GM13977 (cell line): ENCODE measurements at regions not wholly inside any gene's neighbourhood (a gene's known extent, or its start where the extent isn't known, plus 50 kb on each side); places are given as distances from the start of the nearest gene placed in this dataset.
"Not testable (repeated sequence)": the region's sequence is repeated elsewhere in the genome, so short reads cannot be mapped to it uniquely, and the experiment has no call there.

Source experiments
- DNase-seq: peaks from one replicate; pipeline ENCODE4 v3.0.0; 2012; ENCODE audit warnings: low spot score
- CTCF ChIP-seq: IDR thresholded peaks from 2 replicates; pipeline ENCODE4 v1.5.1; 2012; ENCODE audit warnings: mild to moderate bottlenecking, control low read depth; ENCODE audit not compliant: insufficient read depth; ENCODE audit errors: extremely low read depth, missing control alignments
- in situ Hi-C: fragments of 300-500 bp; cut with MboI; formaldehyde crosslinking; loops from one replicate; pipeline ENCODE4 v1.12.0; 2022; ENCODE audit warnings: low sequenced_read_pairs, low pct_unique_long_range_greater_than_20kb, mixed read lengths, inconsistent platforms; ENCODE audit not compliant: unreplicated experiment

- in situ Hi-C loops: no loop called here
- TF ChIP-seq CTCF: no peak
- no peak for DNase-seq
These were observed 101.9 kb upstream of the CDC42BPA start for GRCh38 chr1:227420147-227420546.

GRCh38 chr1:227417756-227418480, 99.6 kb upstream of the CDC42BPA start:
- DNase-seq: no peak
- in situ Hi-C loops: no loop called here
- TF ChIP-seq CTCF: no peak

DNA sequence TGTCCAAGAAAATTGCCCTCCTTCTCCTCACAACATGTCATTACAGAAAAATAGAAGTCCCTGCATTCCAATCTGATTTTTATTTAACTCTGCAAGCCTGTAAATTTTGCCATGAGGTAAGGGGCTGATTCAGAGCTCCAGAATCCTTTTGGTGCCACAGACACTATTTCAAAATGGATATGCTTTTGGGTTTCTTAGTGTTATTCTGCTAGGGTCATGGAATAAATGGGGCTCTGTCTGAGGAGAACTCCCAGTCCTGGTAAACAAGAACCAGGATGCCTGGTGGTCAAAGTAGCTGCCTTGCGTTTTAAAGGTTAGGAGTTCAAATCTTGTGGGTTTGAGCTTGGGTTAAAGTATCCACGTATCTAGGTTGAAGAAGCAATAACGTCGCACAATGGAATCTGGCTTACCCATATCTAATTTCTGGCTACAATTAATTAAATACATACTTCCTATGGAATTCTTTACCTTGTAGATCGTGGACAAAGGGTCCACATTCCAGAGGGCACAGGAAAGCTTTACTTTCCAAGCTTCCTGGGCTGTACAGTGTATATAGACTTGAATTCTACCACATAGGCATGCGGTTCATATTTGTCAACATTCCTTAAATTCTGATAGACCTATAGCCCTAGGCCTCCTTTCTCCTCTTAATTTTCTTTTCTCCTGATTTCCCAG, 98.0 kb upstream of the CDC42BPA start:
- no peak for TF ChIP-seq CTCF
- no peak for DNase-seq
- in situ Hi-C loops: no loop called here

DNA sequence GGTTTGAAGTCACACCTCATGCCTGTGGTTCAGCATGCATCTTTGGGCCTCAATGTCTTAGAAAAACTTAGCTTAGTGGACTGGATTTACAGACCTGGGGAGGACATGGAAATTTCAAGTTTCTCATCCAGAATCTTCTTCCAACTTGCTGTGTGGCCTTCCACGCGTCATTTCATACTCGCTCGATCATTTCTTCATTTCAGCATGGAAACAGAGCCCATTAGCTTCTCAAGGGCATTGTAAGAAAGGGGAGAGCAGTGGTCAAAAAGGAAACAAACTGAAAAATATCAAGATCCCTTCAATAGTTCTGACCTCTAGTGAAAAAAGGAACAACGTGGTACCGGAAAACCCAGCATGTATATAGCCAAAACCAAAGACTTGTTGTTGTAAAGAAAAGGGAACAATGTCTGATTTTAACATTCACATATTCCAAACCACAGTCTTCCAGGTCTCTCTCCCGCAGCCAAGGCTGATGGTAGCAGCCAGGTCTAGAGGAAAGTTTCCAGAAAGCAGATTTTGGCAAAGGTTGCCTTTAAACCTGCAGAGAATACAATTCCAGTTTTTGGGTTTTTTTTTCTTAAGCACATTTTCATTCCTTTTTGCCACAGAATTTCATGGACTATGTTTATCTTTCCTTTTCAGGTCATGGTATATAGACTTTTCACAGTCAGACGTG, 97.0 kb upstream of the CDC42BPA start:
- no peak for TF ChIP-seq CTCF
- in situ Hi-C loops: no loop called here
- DNase-seq: no peak

- DNase-seq: no peak
- TF ChIP-seq CTCF: no peak
- in situ Hi-C loops: no loop called here
These were observed 92.8 kb upstream of the CDC42BPA start for GRCh38 chr1:227411066-227411465.

DNA sequence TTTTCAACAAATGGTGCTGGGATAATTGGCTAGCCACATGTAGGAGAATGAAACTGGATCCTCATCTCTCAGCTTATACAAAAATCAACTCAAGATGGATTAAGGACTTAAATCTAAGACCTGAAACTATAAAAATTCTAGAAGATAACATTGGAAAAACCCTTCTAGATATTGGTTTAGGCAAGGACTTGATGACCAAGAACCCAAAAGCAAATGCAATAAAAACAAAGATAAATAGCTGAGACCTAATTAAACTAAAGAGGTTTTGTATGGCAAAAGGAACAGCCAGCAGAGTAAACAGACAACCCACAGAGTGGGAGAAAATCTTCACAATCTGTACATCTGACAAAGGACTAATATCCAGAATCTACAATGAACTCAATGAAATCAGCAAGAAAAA, 88.0 kb upstream of the CDC42BPA start:
- in situ Hi-C loops: not testable (repeated sequence)

DNA sequence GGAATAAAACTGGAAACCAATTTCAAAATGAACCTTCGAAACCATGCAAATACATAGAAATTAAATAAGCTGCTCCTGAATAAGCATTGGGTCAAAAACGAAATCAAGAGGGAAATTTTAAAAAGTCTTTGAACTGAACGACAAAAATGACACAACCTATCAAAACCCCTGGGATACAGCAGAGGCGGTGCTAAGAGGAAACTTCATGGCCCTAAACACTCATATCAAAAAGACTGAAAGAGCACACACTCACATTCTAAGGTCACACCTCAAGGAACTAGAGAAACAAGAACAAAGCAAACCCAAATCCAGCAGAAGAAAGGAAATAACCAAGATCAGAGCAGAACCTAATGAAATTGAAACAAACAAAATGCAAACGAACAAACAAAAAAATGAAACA, 85.2 kb upstream of the CDC42BPA start:
- in situ Hi-C loops: no loop called here
- no peak for DNase-seq
- TF ChIP-seq CTCF: no peak

More for the DNA sequence above, 88.0 kb upstream of the CDC42BPA start:
- not testable (repeated sequence) for DNase-seq
